Activated CD8-positive, alpha-beta memory T cell treated with anti-CD3 and anti-CD28 coated beads, Interleukin-2, amount 50 U/mL, for 4 hours (primary cell): ENCODE measurements at regions not wholly inside any gene's neighbourhood (a gene's known extent, or its start where the extent isn't known, plus 50 kb on each side); places are given as distances from the start of the nearest gene placed in this dataset.
"Not testable (repeated sequence)": the region's sequence is repeated elsewhere in the genome, so short reads cannot be mapped to it uniquely, and the experiment has no call there.

Source experiments
- DNase-seq: peaks from one replicate; pipeline ENCODE4 v3.0.0-alpha.2; 2020

DNA sequence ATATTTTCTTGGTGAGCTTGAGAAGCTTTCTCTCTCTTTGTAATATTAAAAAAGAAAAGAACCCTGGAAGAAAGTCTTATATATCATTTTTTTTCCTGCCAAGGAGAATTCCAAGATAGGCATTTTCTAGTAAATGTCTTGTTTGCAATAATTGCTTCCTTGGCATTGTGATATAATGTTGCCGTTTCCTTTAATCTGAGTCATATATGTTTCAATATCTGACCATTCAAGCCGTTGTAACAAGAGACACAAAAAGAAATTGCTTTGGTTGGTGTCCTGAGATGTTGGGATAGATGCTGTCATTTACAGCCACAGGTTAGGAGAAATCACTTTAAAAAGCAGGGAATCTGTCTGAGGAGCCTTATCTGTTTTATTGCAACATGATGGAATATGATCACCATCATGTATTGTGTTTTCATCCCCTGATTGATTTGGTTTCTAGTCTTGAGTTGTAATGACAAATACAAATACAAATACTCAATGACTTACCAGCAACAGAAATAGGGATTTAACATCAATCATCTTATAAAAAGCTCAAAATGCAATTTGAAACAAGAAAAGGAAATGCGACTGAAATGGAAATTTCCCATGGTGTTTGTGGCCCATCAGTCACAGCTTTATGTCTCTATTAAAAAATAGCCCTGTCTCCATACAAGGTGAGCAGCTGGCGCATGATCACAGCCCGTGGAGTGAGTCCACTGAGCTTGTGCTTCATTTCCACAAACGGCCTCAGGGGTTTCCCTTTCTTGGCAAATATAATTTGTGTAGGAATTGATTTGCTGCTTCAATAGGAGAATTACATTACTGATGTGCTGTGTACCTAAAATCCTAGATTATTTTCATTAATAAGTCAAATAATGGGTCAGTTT lies 250.1 kb upstream of the TRPC7 start:
- DNase-seq: no peak

DNA sequence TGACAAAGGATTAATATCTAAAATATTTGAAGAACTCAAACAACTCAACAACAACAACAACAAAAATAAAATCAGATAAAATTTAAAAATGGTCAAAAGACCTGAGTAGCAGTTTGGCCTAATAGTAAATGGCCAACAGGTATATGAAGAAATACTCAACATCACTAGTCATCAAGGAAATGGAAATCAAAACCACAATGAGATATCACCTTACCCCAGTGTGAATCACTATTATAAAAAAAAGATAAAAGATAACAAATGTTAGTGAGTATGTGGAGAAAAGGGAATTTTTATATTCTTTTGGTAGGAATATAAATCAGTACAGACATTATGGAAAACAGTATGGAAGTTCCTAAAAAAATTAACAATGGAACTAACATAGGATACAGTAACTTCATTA lies 247.9 kb upstream of the TRPC7 start:
- DNase-seq: no peak

GRCh38 chr5:136605638-136606037 lies 240.3 kb upstream of the TRPC7 start:
- no peak for DNase-seq

DNA sequence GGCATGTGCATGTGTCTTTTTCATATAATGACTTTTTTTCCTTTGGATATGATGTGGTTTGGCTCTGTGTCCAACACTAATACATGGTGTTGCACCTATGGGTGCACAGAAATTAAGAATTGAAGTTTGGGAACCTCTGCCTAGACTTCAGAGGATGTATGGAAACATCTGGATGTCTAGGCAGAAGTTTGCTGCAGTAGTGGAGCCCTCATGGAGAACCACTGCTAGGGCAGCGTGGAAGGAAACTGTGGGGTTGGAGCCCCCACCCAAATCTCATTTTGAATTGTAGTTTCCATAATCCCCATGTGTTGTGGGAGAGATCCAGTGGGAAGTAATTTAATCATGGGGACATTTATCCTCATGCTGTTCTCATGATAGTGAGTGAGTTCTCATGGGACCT lies 235.0 kb upstream of the TRPC7 start:
- no peak for DNase-seq

- no peak for DNase-seq
Observed at GRCh38 chr5:136598802-136599404, 233.6 kb upstream of the TRPC7 start.

DNA sequence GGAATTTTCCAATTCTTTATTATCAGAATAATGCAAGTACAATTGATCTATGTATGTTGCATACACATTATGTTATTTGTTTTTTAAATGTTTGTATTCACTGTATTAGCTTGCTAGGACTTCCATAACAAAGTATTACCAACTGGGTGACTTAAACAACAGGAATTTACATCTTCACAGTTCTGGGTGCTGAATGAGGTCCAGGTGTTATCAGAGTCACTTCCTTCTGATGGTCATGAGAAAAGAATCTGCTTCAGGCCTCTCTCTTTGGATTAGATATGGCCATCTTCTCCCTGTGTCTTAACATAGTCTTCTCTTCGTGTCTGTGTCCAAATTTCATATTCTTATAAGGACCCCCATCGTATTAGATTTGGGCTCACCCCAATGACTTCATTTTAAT lies 229.1 kb upstream of the TRPC7 start:
- no peak for DNase-seq

DNA sequence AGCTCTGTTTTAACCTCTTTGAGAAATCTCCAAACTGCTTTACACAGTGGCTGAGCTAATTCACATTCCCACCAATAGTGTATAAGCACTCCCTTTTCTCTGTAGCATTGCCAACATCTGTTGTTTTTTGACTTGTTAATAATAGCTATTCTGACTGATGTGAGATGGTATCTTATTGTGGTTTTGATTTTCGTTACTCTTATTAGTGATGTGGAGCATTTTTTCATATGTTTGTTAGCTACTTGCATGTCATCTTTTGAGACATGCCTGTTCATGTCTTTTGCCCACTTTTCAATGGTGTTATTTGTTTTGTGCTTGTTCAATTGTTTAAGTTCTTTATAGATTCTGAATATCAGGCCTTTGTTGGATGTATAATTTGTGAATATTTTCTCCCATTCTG lies 225.2 kb upstream of the TRPC7 start:
- DNase-seq: no peak

DNA sequence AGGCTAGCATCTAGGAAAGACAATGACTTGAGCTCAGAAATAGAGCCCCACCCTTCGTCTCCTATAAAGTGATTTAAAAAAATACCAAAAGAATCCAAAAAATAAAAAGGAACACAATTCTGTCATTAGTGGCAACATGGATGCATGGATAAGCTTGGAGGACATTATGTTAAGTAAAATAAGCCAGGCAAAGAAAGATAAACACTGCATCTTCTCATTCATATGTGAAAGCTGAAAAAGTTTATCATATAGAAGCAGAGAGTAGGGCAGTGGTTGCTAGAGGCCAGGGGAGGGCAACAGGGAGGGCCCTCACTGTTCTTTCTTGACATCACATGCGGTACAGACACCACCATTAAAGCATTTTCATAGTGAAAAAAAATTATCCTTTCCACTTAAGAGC lies 220.9 kb upstream of the TRPC7 start:
- no peak for DNase-seq

DNA sequence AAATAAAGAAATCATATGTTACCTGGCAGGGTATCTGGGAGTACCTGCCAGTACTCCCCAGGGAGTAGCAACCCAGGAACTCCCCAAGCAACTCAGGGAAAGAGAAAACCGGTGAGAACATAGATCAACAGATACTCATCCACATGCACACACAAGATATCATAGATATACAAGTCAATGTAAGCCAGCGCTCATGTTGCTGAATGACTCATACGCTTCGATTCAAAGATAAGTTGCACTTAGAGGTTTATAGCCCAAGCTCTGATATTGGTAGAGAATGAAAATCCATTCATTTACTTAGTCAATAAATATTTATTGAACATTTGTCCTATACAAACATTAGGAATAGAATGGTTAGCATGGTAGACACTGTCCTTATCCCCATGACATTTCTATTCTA lies 219.1 kb upstream of the TRPC7 start:
- no peak for DNase-seq

DNA sequence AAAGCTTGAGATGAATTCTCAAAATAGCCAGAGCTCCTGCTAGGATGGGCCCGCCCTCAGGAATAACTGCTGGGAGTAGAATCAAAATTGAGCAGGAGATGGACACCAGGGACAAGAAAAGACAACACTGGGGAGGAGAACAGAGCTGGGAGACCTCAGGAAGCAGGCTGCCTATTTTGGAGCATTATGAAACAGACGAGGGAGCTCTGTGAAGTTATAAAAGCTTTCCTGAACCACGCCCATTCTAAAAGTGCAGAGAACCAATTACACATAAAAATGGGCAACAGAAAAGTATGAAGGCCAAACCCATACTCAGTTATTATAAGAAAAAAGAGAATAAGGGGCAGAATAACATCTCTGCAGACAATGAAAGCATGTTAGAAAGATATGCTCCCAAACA lies 213.9 kb upstream of the TRPC7 start:
- DNase-seq: no peak

- not testable (repeated sequence) for DNase-seq
Observed at GRCh38 chr5:136569875-136570274, 204.5 kb upstream of the TRPC7 start.

- DNase-seq: not testable (repeated sequence)
Observed at GRCh38 chr5:136565457-136565856, 200.1 kb upstream of the TRPC7 start.

- DNase-seq: not testable (repeated sequence)
Observed at GRCh38 chr5:136565050-136565449, 199.7 kb upstream of the TRPC7 start.

DNA sequence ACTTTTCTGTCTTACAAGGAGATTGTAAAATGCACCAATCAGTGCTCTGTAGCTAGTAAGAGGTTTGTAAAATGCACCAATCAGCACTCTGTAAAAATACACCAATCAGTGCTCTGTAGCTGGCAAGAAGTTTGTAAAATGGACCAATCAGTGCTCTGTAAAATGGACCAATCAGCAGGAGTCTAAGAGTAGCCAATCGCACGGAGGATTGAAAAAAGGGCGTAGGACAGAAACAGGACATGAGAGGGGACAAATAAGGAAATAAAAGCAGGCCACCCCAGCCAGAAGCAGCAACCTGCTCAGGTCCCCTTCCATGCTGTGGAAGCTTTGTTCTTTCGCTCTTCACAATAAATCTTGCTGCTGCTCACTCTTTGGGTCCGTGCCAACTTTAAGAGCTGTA lies 199.1 kb upstream of the TRPC7 start:
- not testable (repeated sequence) for DNase-seq

DNA sequence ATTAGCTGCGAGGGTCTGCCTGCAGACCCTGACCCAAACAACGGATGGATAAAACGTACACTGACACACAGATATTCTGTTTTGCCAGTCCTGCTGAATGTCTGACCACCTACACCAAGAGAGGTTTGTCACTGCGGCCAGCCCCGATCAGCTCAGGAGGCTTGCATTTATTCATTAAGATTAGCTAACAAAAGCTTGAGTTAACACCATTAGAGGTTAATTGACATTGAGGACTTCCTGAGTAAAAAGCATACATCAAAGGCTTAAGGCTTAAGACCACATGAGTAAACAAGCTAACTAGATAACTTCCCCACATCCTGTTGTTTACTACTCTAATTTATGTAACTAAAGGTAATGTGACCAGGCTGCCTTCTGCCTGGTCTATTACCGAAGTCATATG lies 198.1 kb upstream of the TRPC7 start:
- DNase-seq: no peak

DNA sequence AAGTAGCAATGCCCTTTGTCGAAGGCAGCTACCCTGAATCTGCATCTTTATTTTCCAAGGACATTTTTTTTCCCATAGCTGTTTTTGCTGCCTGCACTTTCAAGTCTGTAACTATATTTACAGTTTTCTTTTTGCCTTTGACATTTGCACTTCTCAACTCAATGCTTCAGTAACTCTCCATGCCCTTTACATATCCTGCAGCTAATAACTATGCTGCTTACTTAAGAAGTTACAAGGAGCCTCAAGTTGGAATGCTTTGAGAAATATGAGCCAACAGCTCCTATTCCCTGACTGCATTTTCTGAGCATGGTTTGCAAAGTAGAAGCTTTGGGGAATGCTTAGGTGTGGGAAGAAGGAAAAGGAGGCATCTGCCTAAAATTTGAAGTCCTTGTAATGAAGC lies 194.8 kb upstream of the TRPC7 start:
- DNase-seq: no peak

DNA sequence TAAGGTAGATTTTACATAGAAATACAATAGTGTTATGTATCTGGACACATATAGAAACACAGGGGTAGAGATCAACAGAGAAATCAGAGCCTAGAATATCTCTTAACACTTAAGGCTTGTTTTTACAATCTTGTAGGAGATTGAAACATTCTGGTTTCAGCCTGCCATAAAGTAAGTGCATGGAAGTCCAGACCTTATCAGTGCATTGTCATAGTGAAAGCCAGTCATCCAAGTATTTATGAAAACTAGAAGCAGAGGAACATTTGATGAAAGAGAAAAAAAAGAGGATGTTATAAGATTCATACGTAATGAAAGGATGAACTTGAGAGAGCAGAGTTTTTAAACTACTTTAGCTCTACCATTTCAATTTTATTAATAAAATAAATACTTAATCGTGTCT lies 194.3 kb upstream of the TRPC7 start:
- no peak for DNase-seq

DNA sequence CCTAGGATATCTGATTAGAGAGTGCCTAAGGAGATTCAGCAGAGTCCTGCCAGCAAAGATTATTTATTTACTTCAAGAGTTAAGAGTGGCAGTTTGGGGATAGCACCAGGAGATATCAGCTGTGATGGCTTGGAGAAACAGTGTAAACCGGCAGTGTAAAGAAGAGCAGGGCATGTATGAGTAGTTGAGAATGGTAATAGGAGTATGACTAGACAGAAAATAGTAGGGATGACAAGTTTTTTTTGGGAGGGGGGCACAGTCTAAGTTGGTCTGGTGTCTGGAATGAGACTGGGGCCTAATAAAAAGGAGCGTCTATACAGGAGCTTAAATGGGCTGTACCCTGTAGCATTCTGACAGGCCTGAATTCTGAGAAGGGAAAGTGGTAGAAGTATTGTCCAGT lies 181.8 kb upstream of the TRPC7 start:
- DNase-seq: not testable (repeated sequence)

DNA sequence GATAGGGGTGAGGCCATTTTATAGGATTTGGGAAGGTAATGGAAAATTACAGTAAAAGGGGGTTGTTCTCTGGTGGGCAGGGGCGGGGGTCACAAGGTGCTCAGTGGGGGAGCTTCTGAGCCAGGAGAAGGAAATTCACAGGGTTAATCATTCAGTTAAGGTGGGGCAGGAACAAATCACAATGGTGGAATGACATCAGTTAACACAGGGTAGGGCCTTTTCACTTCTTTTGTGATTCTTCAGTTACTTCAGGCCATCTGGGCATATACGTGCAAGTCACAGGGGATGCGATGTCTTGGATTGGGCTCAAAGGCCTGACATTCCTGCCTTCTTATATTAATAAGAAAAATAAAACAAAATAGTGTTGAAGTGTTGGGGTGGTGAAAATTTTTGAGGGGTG lies 181.1 kb upstream of the TRPC7 start:
- DNase-seq: not testable (repeated sequence)

DNA sequence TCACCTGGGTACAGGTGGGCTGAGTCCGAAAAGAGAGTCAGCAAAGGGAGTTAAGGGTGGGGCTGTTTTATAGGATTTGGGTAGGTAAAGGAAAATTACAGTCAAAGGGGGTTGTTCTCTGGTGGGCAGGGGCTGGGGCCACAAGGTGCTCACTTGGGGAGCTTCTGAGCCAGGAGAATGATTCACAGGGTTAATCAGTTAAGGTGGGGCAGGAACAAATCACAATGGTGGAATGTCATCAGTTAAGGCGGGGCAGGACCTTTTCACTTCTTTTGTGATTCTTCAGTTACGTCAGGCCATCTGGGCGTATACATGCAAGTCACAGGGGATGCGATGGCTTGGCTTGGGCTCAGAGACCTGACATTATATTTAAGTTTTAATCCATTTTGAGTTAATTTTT lies 179.7 kb upstream of the TRPC7 start:
- not testable (repeated sequence) for DNase-seq

DNA sequence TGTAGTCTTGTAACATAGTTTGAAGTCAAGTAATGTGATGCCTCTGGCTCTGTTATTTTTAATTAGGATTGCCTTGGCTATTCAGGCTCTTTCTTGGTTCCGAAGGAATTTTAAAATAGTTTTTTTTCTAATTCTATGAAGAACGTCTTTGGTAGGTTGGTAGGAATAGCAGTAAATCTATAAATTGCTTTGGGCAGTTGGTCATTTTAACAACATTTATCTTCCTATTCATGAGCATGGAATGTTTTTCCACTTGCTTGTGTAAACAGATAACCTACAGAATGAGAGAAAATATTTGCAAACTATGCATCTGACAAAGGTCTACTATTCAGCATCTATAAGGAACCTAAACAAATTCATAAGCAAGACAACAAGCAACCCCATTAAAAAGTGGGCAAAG lies 173.2 kb upstream of the TRPC7 start:
- DNase-seq: no peak

DNA sequence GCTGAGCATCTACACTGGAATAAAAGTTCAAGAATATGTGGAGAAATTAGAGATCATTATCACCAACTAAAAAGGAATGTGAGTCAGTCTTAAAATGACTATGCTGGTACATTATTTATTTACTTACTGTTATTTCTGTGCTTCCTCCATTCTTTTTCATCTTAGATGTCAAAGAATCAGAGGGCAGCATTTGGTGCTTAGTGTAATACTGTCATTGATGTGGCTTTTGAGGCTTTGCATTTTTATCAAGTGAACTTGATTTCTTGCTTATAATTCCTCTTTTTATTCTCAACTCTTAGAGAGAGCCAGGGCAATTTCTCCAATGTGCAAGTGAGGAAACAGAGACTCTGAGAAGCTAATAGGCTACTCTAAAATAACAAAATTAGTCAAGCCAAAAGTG lies 163.7 kb upstream of the TRPC7 start:
- no peak for DNase-seq

DNA sequence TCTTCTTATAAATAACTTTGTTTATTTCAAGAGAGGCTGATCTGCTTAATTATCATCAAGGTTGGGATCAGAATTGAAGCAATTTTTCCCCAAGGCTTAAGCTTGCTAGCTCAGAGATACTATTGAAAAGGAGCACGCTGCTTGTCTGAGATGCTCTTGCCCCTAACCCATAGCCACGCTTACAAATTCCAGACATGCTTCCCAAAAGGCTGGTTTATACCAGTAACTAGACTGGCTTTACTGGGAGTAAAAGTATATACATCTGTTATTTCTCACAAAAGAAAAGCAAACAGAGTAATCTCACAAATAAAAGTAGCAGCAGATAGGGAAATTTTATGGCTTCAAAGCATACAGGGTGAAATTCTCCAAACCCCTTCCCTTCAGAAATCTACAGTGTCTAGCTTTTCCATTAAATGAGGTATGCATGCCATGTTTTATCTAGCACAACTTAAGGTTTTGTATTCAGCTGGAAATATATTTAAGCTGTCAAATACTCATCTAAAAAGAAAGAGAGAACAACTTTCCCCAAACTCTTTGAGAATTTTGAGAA lies 163.2 kb upstream of the TRPC7 start:
- DNase-seq: no peak

DNA sequence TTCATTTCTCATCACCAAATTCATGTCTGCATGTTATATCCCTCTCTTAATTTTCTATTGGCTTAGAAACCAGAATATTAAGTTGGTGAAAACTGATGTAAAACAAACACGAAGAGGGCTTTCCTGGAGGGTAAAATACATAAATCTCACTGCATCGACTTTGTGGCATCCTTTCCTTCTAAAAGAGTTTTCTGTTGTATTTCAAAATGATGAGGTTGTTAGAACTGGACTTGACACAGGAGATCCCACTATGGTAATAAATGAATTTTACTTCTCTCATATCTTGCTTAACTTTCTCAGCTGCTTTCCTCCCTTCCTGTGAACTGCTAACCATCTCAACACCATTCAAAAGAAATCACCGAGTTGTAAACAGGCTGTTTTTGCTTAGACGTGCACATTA lies 162.0 kb upstream of the TRPC7 start:
- no peak for DNase-seq
